ENCODE measurements at regions not wholly inside any gene's neighbourhood (a gene's known extent, or its start where the extent isn't known, plus 50 kb on each side); places are given as distances from the start of the nearest gene placed in this dataset.

GRCh38 chr2:10242998-10243925 is 59.4 kb upstream of the HPCAL1 start:
- TF ChIP-seq CTCF (IDR thresholded peaks at IDR 0.05) (no peak), POLR2AphosphoS5 (IDR thresholded peaks at IDR 0.05; ENCODE audit: insufficient read depth in 1 of 2, low read depth in 1 of 2) (no peak), POLR2A (IDR thresholded peaks at IDR 0.05) (no peak)
